ENCODE measurements at regions not wholly inside any gene's neighbourhood (a gene's known extent, or its start where the extent isn't known, plus 50 kb on each side); places are given as distances from the start of the nearest gene placed in this dataset.

DNA sequence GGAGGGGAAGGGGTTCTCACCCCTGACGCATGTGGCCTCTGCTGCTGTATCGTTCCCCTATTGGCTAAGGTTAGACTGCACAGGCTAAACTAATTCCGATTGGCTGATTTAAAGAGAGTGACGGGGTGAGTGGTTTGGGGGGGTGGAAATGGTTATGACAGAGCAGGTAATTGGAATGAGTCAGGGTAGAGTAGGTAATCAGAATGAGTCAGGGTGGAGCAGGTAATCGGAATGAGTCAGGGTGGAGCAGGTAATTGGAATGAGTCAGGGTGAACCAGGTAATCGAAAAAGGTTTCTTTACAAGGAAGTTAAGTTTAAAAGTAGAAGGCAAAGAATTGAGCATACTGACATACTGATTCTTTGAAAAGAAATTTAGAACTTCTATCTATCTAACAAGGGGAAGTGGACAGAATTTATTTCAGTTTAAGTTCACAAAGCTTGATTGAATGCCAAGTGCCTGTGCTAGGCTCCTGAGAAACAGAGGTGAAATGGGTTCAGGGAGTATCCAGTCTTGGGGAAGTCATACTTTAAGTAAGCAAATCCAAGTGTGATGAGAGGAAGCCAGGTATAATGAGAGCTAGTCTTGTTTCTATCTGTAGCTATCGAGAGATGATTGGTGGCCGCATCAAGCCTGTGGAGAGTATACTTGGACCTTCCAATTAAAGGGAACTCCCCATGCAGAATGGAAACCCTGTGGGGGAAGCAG lies 58.0 kb downstream of the C11orf91 start:
- DNase-seq (no peak), ATAC-seq (no peak)
- in situ Hi-C loops (cut with MboI; ENCODE audit: low sequenced_read_pairs in 4 of 4), result no loop called here
- Histone ChIP-seq H3K9me3 (no peaks in the 10 kb centered on the region), H3K36me3 (no peaks in the 10 kb centered on the region), H3K27me3 (no peaks in the 10 kb centered on the region), H3K27ac (no peak overlapping the region), H3K4me3 (no peak overlapping the region), H3K4me1 (no peaks in the 10 kb centered on the region)
- no peak for TF ChIP-seq POLR2A (IDR thresholded peaks at IDR 0.05)
- no peak for TF ChIP-seq CTCF (IDR thresholded peaks at IDR 0.05 in 4 of 5, conservative IDR thresholded peaks at IDR 0.05 in 1 of 5)
- intact Hi-C loops (cut with DNase I; ENCODE audit: low total_unique reads), result no loop called here

DNA sequence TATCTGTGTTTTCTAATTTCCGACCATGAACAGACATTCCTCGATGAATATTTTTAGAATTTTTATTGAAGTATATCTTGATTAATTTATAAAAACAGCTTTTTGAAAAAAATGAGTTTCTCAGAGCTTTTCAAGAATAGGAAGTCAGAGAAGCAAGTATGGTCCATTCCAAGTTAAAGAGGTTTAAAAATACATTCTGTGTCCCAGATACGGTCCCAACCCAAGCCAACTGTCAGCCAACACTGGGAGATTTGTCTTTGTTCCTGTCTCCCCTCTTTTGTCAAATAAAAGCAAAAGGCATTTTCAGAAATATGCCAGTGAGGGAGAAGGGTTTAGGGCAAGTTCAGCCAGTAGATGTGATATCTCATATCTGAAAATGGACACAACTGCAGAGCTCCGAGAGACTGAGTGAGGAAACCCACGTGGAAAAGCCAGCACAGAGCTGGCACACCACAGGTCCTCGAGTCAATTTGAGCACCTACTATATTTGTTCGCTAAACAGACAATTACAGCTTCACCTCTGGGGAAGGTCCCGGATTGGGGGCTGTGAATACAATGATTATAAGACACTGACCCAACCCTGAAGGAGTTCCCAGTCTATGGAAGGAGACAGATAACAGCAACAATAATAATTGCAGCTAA lies 59.8 kb downstream of the C11orf91 start:
- H3K4me1 ChIP-seq, result no peaks in the 10 kb centered on the region
- intact Hi-C loops (cut with DNase I; ENCODE audit: low total_unique reads) (no loop called here), in situ Hi-C loops (cut with MboI; ENCODE audit: low sequenced_read_pairs in 4 of 4) (no loop called here)
- no peak for TF ChIP-seq CTCF (IDR thresholded peaks at IDR 0.05 in 4 of 5, conservative IDR thresholded peaks at IDR 0.05 in 1 of 5)
- TF ChIP-seq POLR2A (IDR thresholded peaks at IDR 0.05), result no peak
- H3K27me3 ChIP-seq, result no peaks in the 10 kb centered on the region
- H3K36me3 ChIP-seq, result no peaks in the 10 kb centered on the region
- ATAC-seq, result no peak
- H3K27ac ChIP-seq, result no peak overlapping the region
- no peak overlapping the region for H3K4me3 ChIP-seq
- no peaks in the 10 kb centered on the region for H3K9me3 ChIP-seq
- no peak for DNase-seq

DNA sequence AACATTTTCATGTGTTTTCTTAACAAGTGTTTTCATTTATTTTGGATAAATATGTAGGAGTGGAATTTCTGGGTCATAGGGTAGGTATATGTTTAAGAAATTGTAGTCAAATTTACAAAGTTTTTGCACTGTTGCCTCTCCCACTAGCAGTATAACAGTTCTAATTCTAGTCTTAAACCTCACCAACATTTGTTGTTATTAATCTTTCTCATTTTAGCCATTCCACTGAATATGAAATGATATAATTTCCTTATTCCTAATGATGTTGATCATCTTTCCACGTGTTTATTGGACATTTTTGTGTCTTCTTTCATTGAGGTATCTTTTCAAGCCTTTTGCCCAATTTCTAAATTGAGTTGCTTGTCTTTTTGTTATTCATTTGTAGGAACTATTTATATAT lies 62.0 kb downstream of the C11orf91 start:
- no peaks in the 10 kb centered on the region for H3K36me3 ChIP-seq
- no peaks in the 10 kb centered on the region for H3K27me3 ChIP-seq
- intact Hi-C loops (cut with DNase I; ENCODE audit: low total_unique reads), result no loop called here
- no peak for TF ChIP-seq POLR2A (IDR thresholded peaks at IDR 0.05)
- no peak for TF ChIP-seq CTCF (IDR thresholded peaks at IDR 0.05 in 4 of 5, conservative IDR thresholded peaks at IDR 0.05 in 1 of 5)
- H3K27ac ChIP-seq, result no peak overlapping the region
- H3K4me3 ChIP-seq, result no peak overlapping the region
- H3K4me1 ChIP-seq, result no peaks in the 10 kb centered on the region
- in situ Hi-C loops (cut with MboI; ENCODE audit: low sequenced_read_pairs in 4 of 4), result no loop called here
- no peaks in the 10 kb centered on the region for H3K9me3 ChIP-seq
- ATAC-seq (no peak), DNase-seq (no peak)

- in situ Hi-C loops (cut with MboI; ENCODE audit: low sequenced_read_pairs in 4 of 4), result no loop called here
- ATAC-seq (no peak), DNase-seq (no peak)
- Histone ChIP-seq H3K36me3 (no peaks in the 10 kb centered on the region), H3K4me1 (no peaks in the 10 kb centered on the region), H3K27me3 (no peaks in the 10 kb centered on the region), H3K4me3 (no peak overlapping the region), H3K9me3 (no peaks in the 10 kb centered on the region), H3K27ac (no peak overlapping the region)
- TF ChIP-seq POLR2A (IDR thresholded peaks at IDR 0.05), result no peak
- no peak for TF ChIP-seq CTCF (IDR thresholded peaks at IDR 0.05 in 4 of 5, conservative IDR thresholded peaks at IDR 0.05 in 1 of 5)
- intact Hi-C loops (cut with DNase I; ENCODE audit: low total_unique reads), result no loop called here
Observed at GRCh38 chr11:33636104-33636503, 64.5 kb downstream of the C11orf91 start.

Data from gastrocnemius medialis (tissue), 4 donors.